ENCODE measurements at regions not wholly inside any gene's neighbourhood (a gene's known extent, or its start where the extent isn't known, plus 50 kb on each side); places are given as distances from the start of the nearest gene placed in this dataset.

DNA sequence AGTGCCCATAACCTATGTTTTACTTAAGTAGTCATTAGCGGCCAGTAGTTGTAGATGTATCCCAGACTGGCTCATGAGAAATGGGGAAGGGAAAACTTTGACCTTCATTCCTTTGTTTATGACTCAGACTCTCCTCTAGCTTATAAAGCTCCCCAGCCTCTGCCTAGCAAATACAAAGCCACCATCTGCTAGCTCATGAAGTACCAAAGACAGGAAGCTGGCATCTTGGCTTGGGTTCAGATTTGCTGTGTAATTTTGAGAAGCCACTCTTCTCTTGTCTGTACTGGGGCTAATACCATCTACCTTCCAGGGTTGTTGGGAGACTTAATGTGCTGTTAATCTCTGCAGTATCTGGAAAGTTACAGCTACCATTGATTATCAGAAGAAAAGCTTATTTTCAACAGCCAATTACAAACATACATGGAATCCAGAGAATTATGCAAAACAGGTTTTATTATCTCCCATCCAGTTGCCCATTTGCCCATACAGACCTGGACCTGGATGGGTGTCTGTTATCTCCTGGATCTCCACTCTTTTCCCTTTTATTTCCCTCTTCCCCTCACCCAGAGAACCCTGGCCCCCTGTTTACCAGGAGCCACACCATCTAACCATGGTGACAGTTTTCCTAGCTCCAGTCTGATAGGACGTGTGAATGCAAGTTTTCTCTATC is 153.8 kb downstream of the SEMA6D start:
- H3K27ac ChIP-seq: no peak overlapping the region
- no peaks in the 10 kb centered on the region for H3K9me3 ChIP-seq
- no peaks in the 10 kb centered on the region for H3K4me1 ChIP-seq
- no peak overlapping the region for H3K9ac ChIP-seq (ENCODE audit: low read depth in 2 of 2, low read length in 2 of 2)
- H3K36me3 ChIP-seq: no peaks in the 10 kb centered on the region
- intact Hi-C loops (cut with DNase I): no loop called here
- TF ChIP-seq, protein P1, sequence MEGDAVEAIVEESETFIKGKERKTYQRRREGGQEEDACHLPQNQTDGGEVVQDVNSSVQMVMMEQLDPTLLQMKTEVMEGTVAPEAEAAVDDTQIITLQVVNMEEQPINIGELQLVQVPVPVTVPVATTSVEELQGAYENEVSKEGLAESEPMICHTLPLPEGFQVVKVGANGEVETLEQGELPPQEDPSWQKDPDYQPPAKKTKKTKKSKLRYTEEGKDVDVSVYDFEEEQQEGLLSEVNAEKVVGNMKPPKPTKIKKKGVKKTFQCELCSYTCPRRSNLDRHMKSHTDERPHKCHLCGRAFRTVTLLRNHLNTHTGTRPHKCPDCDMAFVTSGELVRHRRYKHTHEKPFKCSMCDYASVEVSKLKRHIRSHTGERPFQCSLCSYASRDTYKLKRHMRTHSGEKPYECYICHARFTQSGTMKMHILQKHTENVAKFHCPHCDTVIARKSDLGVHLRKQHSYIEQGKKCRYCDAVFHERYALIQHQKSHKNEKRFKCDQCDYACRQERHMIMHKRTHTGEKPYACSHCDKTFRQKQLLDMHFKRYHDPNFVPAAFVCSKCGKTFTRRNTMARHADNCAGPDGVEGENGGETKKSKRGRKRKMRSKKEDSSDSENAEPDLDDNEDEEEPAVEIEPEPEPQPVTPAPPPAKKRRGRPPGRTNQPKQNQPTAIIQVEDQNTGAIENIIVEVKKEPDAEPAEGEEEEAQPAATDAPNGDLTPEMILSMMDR (IDR thresholded peaks at IDR 0.05): no peak
- no peak for DNase-seq
- H3K27me3 ChIP-seq: no peaks in the 10 kb centered on the region
- H3K4me3 ChIP-seq: no peak overlapping the region

DNA sequence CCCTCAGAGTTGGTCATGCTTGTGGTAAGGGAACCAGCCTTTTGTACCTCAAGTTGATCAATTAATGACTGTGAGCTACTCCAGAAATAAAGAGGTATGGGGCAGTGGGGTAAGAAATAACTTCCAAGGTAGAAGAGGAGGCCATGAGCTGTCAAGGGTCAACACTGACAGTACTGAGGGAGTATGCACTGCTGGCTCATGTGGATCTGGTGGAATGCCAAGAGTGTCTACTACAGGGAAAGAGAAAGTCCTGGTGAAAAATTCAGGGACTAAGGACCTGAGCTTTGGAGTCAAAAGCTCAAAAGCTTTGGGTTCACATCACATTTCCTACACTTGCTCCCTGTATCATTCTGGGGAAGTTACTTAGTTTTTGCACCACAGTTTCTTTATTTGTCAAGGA is 154.9 kb downstream of the SEMA6D start:
- TF ChIP-seq, protein P1 (IDR thresholded peaks at IDR 0.05): no peak
- intact Hi-C loops (cut with DNase I): no loop called here
- no peaks in the 10 kb centered on the region for H3K9me3 ChIP-seq
- no peak for DNase-seq
- no peaks in the 10 kb centered on the region for H3K27me3 ChIP-seq
- H3K36me3 ChIP-seq: no peaks in the 10 kb centered on the region
- no peaks in the 10 kb centered on the region for H3K4me1 ChIP-seq
- H3K27ac ChIP-seq: no peak overlapping the region
- no peak overlapping the region for H3K4me3 ChIP-seq
- H3K9ac ChIP-seq (ENCODE audit: low read depth in 2 of 2, low read length in 2 of 2): no peak overlapping the region

DNA sequence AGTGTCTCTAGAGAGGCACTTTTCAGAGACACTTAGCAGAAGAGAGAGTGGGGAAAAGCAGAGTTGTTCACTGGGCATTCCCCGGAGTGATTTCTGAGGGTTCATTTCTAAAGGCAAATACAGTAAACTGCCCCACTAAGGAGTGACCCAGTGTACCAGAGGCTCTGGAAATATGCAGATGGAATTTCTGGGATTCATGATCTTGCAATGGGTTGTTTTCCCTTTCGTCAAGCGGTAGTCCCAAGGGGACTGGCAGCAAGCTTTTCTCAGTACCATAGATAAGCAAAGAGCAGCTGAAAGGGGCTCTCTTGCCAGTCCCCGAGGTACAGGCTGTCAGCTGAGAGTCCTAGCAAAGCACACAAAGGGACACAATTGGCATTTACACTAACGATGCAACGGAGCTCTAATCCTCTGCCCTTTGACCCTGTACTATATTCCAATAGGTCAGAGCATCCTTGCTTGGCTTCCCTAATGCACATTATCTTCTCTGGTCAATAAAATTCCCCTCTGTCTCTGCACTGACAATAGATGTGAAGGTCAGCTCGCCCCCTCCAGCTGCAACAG is 155.6 kb downstream of the SEMA6D start:
- intact Hi-C loops (cut with DNase I): no loop called here
- Histone ChIP-seq H3K9me3 (no peaks in the 10 kb centered on the region), H3K4me1 (no peaks in the 10 kb centered on the region), H3K4me3 (no peak overlapping the region), H3K27me3 (no peaks in the 10 kb centered on the region), H3K36me3 (no peaks in the 10 kb centered on the region), H3K9ac (ENCODE audit: low read depth in 2 of 2, low read length in 2 of 2) (no peak overlapping the region), H3K27ac (no peak overlapping the region)
- DNase-seq: no peak
- TF ChIP-seq, protein P1 (IDR thresholded peaks at IDR 0.05): no peak

DNA sequence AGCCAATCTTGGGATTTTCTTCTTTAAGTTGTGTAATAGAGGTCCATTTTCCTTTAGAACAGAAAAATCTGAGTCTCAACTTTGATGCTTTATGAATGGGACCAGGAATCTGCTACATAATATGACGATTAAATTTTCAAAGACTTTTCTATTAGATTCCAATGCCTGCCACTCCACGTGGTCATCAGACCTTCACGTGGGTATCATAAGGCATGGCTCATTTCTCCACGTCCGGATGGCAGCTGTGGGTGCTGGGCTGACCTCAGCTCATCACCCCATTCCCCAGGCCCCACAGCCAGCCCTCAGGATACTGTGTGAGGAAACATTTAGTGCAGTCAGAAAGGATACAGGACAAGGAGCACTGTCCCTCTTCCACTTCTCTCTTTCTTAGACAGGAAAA is 159.7 kb downstream of the SEMA6D start:
- Histone ChIP-seq H3K4me3 (no peak overlapping the region), H3K27me3 (no peaks in the 10 kb centered on the region), H3K36me3 (no peaks in the 10 kb centered on the region), H3K27ac (no peak overlapping the region), H3K4me1 (no peaks in the 10 kb centered on the region), H3K9me3 (no peaks in the 10 kb centered on the region), H3K9ac (ENCODE audit: low read depth in 2 of 2, low read length in 2 of 2) (no peak overlapping the region)
- intact Hi-C loops (cut with DNase I): no loop called here
- DNase-seq: no peak
- TF ChIP-seq, protein P1 (IDR thresholded peaks at IDR 0.05): no peak

DNA sequence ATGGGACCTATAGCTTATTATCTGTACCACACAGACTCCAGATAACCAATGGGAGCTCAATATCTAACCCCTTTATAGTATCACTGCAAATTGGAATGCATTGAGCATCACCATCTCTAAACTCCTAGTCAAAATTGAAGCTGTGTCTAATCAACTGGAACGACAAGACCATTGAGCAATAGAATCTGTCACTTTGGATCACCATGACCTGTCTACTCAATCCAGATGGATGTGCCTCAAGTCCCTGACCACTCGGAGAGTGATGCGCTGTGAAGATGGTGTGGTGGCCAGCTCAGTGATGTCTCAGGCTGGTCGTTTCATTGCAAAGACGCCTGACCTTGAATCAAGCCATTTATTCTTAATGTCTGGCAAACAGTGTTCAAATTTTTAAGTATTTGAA is 160.5 kb downstream of the SEMA6D start:
- Histone ChIP-seq H3K27me3 (no peaks in the 10 kb centered on the region), H3K9ac (ENCODE audit: low read depth in 2 of 2, low read length in 2 of 2) (no peak overlapping the region), H3K4me3 (no peak overlapping the region), H3K36me3 (no peaks in the 10 kb centered on the region), H3K9me3 (no peaks in the 10 kb centered on the region), H3K27ac (no peak overlapping the region), H3K4me1 (no peaks in the 10 kb centered on the region)
- no peak for DNase-seq
- intact Hi-C loops (cut with DNase I): no loop called here
- TF ChIP-seq, protein P1 (IDR thresholded peaks at IDR 0.05): no peak
